ENCODE measurements at regions not wholly inside any gene's neighbourhood (a gene's known extent, or its start where the extent isn't known, plus 50 kb on each side); places are given as distances from the start of the nearest gene placed in this dataset.

GRCh38 chr1:4908486-4908885, 254.1 kb downstream of the AJAP1 start:
- Histone ChIP-seq H2AFZ (ENCODE audit: control insufficient read depth, low read depth, low read length) (no peak overlapping the region), H4K20me1 (ENCODE audit: control insufficient read depth, insufficient read depth) (no peaks in the 10 kb centered on the region), H3K9me3 (replicated peaks; ENCODE audit: control insufficient read depth, insufficient read depth, low read length) (no peaks in the 10 kb centered on the region; the same call in 2 of the 3 replicates), H3K4me3 (no peak overlapping the region), H3K9ac (ENCODE audit: control insufficient read depth, insufficient read depth, low read length) (no peak overlapping the region), H3K4me1 (ENCODE audit: control insufficient read depth, insufficient read depth, low read length) (no peaks in the 10 kb centered on the region), H3K27me3 (replicated peaks in 1 of 2; ENCODE audit: control insufficient read depth in 2 of 2, insufficient read depth in 2 of 2, low read length in 1 of 2) (no peaks in the 10 kb centered on the region), H3K79me2 (ENCODE audit: control insufficient read depth, insufficient read depth, low read length) (no peaks in the 10 kb centered on the region), H3K4me2 (ENCODE audit: control insufficient read depth, insufficient read depth) (no peak overlapping the region), H3K36me3 (ENCODE audit: control insufficient read depth in 2 of 2, insufficient read depth in 2 of 2, low read length in 1 of 2) (no peaks in the 10 kb centered on the region), H3K27ac (ENCODE audit: control insufficient read depth, insufficient read depth) (no peak overlapping the region)
- ChIA-PET SMC1A (ENCODE audit: uncharacterized antibody, unreplicated experiment) (no interaction called here), CTCF (no interaction called here), RAD21 (ENCODE audit: unreplicated experiment) (no interaction called here), POLR2A (no interaction called here)
- no peak for DNase-seq (ENCODE audit: low read depth, low spot score)
- no peak for TF ChIP-seq EED (IDR thresholded peaks at IDR 0.05; ENCODE audit: low read depth)
- TF ChIP-seq ZNF274 (IDR thresholded peaks at IDR 0.05; ENCODE audit: insufficient read depth, insufficient read length): no peak
- TF ChIP-seq CHD2 (IDR thresholded peaks at IDR 0.05; ENCODE audit: borderline replicate concordance, low read depth, low read length): no peak
- no peak for TF ChIP-seq POLR2AphosphoS5 (IDR thresholded peaks at IDR 0.05; ENCODE audit: low read length)
- no peak for TF ChIP-seq FOS (IDR thresholded peaks at IDR 0.05; ENCODE audit: borderline replicate concordance, extremely low read depth, insufficient read length)
- TF ChIP-seq BCL11A (IDR thresholded peaks at IDR 0.05; ENCODE audit: low read depth, low read length): no peak
- no peak for TF ChIP-seq SREBF1 (IDR thresholded peaks at IDR 0.05; ENCODE audit: low read length)
- TF ChIP-seq ZBTB40 (IDR thresholded peaks at IDR 0.05; ENCODE audit: borderline replicate concordance): no peak
- TF ChIP-seq EZH2 (IDR thresholded peaks at IDR 0.05; ENCODE audit: borderline replicate concordance, control insufficient read depth, low read depth, low read length): no peak
- TF ChIP-seq SRF (IDR thresholded peaks at IDR 0.05; ENCODE audit: low read depth in 2 of 2, low read length in 2 of 2): no peak
- no peak for TF ChIP-seq TAF1 (IDR thresholded peaks at IDR 0.05; ENCODE audit: borderline replicate concordance, low read depth, low read length)
- no peak for TF ChIP-seq MXI1 (IDR thresholded peaks at IDR 0.05; ENCODE audit: low read depth, low read length)
- TF ChIP-seq ZNF24 (IDR thresholded peaks at IDR 0.05): no peak
- TF ChIP-seq FOXK2 (IDR thresholded peaks at IDR 0.05): no peak
- TF ChIP-seq SUZ12 (IDR thresholded peaks at IDR 0.05; ENCODE audit: unreplicated experiment): no peak
- TF ChIP-seq RFX5 (IDR thresholded peaks at IDR 0.05; ENCODE audit: low read depth, low read length): no peak
- TF ChIP-seq ASH2L (IDR thresholded peaks at IDR 0.05; ENCODE audit: borderline replicate concordance, low read depth): no peak
- TF ChIP-seq NBN (IDR thresholded peaks at IDR 0.05): no peak
- FAIRE-seq: no peak
- in situ Hi-C loops (cut with MboI) (no loop called here), intact Hi-C loops (cut with micrococcal nuclease; ENCODE audit: unreplicated experiment) (no loop called here)
- no TSS peak for BruUV-seq (replicated peaks)
- ATAC-seq: no peak
- 35% methylated on average over 13 of the region's 13 CpGs for WGBS (ENCODE audit: insufficient coverage, insufficient replicate concordance, low lambda C conversion rate, missing lambda C conversion rate)
